Stomach (tissue), 8 donors: ENCODE measurements at regions not wholly inside any gene's neighbourhood (a gene's known extent, or its start where the extent isn't known, plus 50 kb on each side); places are given as distances from the start of the nearest gene placed in this dataset.

Source experiments
- DNase-seq, 2 donors: peaks; one replicate each; pipeline versions ENCODE4 v3.0.0 to v3.0.0-alpha.2; 2013 to 2019
- H3K27ac ChIP-seq, 5 donors: fragments of 200-600 bp in 4 of 5; sonication (generic) in 4 of 5; one replicate each; pipeline ENCODE4 v1.5.1; 2013 to 2019; ENCODE audit warnings: mild to moderate bottlenecking in 1 of 5, moderate library complexity in 1 of 5
- H3K27me3 ChIP-seq, 3 donors: fragments of 200-600 bp; sonication (generic); one replicate each; pipeline ENCODE4 v1.5.1; 2017 to 2019; ENCODE audit warnings: mixed run types in 1 of 3
- H3K36me3 ChIP-seq, 4 donors: fragments of 200-600 bp; sonication (generic); 1 replicate in 3 of 4; 2 replicates in 1 of 4; pipeline ENCODE4 v1.5.1; 2016 to 2019
- H3K4me1 ChIP-seq, 4 donors: fragments of 200-600 bp; sonication (generic); one replicate each; pipeline ENCODE4 v1.5.1; 2016 to 2019
- H3K4me3 ChIP-seq, 4 donors: fragments of 200-600 bp; sonication (generic) in 3 of 4; one replicate each; pipeline ENCODE4 v1.5.1; 2016 to 2019; ENCODE audit warnings: mild to moderate bottlenecking in 1 of 4
- H3K9me3 ChIP-seq, 4 donors: fragments of 200-600 bp; sonication (generic); one replicate each; pipeline ENCODE4 v1.5.1; 2016 to 2019
- EP300 ChIP-seq: sonication (generic); formaldehyde crosslinking; IDR thresholded peaks from one replicate; pipeline ENCODE4 v1.6.1; 2017; ENCODE audit warnings: antibody characterized with exemption
- POLR2A ChIP-seq, 4 donors: fragments of 450-650 bp; IDR thresholded peaks; one replicate each; pipeline ENCODE4 v1.6.1; 2016; ENCODE audit warnings: antibody characterized with exemption in 4 of 4, control low read depth in 2 of 4, mild to moderate bottlenecking in 1 of 4, moderate library complexity in 1 of 4
- POLR2AphosphoS5 ChIP-seq, 3 donors: sonication (generic); formaldehyde crosslinking; IDR thresholded peaks; one replicate each; pipeline ENCODE4 v1.6.1; 2016; ENCODE audit warnings: antibody characterized with exemption in 3 of 3
- WGBS, 5 donors: extraction: QIAGEN DNeasy Blood & Tissue Kit in 3 of 5; methylation state at CpG; one replicate each; pipeline versions ENCODE4 v1.1.5 to v1.1.7; 2013 to 2018; 5-methylcytosine and 5-hydroxymethylcytosine counted together
- intact Hi-C: fragments of 100-400 bp; cut with DNase I; formaldehyde crosslinking; loops from one replicate; pipeline ENCODE4 v1.15.1; 2023; ENCODE audit warnings: low total_unique reads
- TF ChIP-seq, protein P1 (sequence below), 7 experiments: fragments of 450-650 bp in 4 of 7; fragments of 200-600 bp in 3 of 7; sonication (generic) in 3 of 7; IDR thresholded peaks; one replicate each; pipeline ENCODE4 v1.5.1; 2016 to 2019; ENCODE audit warnings: antibody characterized with exemption in 7 of 7, control low read depth in 2 of 7, mild to moderate bottlenecking in 1 of 7
- donor health status: healthy with polysubstance abuse.
- donor health status: Bipolar disorder and iron deficiency.
- donor health status: healthy.

DNA sequence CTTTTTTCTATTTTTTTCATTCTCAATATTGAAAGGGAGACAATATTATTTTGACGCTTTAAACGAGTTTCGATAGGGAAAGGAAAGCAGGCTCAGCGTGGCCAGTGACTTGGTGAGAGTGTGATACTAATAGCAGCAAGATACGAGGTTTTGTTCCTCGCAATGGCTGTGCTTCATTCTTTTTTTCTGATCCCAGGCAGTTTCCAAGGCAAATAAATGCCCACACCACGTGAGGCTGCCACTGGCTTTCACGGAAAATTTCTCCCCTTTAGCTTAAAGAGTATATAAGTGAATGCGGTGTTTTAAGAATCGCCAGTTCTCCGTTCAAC, 196.4 kb upstream of the ZNF184 start:
- no peak overlapping the region for H3K27ac ChIP-seq
- intact Hi-C loops = no loop called here
- peak overlapping the region in 1 of 4 donors; percentile 7 for H3K4me3 ChIP-seq
- peaks cover 11 to 96% (median 77%) of the 10 kb centered on the region in 3 donors for H3K27me3 ChIP-seq
- H3K4me1 ChIP-seq = peaks cover 0 to 33% (median 16%) of the 10 kb centered on the region in 4 donors
- TF ChIP-seq POLR2AphosphoS5 (IDR thresholded peaks at IDR 0.05) (no peak), EP300 (no peak), POLR2A (IDR thresholded peaks at IDR 0.05) (no peak)
- TF ChIP-seq, protein P1, sequence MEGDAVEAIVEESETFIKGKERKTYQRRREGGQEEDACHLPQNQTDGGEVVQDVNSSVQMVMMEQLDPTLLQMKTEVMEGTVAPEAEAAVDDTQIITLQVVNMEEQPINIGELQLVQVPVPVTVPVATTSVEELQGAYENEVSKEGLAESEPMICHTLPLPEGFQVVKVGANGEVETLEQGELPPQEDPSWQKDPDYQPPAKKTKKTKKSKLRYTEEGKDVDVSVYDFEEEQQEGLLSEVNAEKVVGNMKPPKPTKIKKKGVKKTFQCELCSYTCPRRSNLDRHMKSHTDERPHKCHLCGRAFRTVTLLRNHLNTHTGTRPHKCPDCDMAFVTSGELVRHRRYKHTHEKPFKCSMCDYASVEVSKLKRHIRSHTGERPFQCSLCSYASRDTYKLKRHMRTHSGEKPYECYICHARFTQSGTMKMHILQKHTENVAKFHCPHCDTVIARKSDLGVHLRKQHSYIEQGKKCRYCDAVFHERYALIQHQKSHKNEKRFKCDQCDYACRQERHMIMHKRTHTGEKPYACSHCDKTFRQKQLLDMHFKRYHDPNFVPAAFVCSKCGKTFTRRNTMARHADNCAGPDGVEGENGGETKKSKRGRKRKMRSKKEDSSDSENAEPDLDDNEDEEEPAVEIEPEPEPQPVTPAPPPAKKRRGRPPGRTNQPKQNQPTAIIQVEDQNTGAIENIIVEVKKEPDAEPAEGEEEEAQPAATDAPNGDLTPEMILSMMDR (IDR thresholded peaks at IDR 0.05) = no peak
- no peaks in the 10 kb centered on the region for H3K36me3 ChIP-seq
- 9 to 19% (median 16%) methylated on average over 11 of the region's 11 CpGs for WGBS, 5 donors
- H3K9me3 ChIP-seq = peaks cover 0 to 26% (median 4%) of the 10 kb centered on the region in 4 donors
- peak in 1 of 2 donors; percentile 28 for DNase-seq

DNA sequence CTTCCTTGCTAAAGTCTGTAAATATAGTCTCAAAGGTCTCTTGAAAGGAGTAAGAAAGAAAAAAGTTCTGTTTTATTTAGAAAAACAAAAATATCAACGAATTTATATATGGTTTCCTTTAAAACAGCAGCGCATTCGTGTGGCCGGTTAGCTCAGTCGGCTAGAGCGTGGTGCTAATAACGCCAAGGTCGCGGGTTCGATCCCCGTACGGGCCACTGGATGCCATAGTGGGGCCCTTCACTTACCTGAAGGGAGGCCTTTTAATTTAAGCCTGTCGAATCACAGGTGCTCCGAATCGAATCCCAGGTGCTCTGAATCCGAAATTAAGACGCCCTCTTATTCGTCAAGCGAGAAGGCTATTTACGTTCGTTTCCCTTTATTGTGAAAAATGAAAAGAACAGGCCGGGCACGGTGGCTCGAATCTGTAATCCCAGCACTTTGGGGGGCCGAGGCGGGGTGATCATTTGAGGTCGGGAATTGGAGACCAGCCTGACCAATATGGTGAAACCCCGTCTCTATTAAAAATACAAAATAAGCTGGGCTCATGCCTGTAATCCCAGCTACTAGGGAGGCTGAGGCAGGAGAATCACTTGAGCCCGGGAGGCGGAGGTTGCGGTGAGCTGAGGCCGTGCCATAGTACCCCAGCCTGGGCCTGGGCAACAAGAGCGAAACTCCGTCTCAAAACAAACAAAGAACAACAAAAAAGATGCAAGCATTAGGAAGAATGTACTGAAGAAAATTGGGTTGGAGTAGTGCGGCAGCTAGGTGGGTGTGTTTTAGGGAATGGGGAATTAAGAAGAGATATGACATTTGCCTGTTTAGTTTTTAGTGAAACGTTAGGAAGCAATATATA, 195.8 kb upstream of the ZNF184 start:
- intact Hi-C loops = no loop called here
- TF ChIP-seq EP300 (no peak), POLR2AphosphoS5 (IDR thresholded peaks at IDR 0.05) (no peak), POLR2A (IDR thresholded peaks at IDR 0.05) (no peak)
- TF ChIP-seq, protein P1 (IDR thresholded peaks at IDR 0.05) = no peak
- Histone ChIP-seq H3K27ac (no peak overlapping the region), H3K27me3 (peaks cover 11 to 90% (median 73%) of the 10 kb centered on the region in 3 donors), H3K4me1 (peaks cover 0 to 33% (median 16%) of the 10 kb centered on the region in 4 donors), H3K4me3 (peak overlapping the region in 2 of 4 donors; percentile 5 to 7), H3K9me3 (peaks cover 0 to 26% (median 4%) of the 10 kb centered on the region in 4 donors), H3K36me3 (no peaks in the 10 kb centered on the region)
- 6 to 10% (median 9%) methylated on average over 36 of the region's 36 CpGs for WGBS, 5 donors
- peak in 1 of 2 donors; percentile 61 for DNase-seq

DNA sequence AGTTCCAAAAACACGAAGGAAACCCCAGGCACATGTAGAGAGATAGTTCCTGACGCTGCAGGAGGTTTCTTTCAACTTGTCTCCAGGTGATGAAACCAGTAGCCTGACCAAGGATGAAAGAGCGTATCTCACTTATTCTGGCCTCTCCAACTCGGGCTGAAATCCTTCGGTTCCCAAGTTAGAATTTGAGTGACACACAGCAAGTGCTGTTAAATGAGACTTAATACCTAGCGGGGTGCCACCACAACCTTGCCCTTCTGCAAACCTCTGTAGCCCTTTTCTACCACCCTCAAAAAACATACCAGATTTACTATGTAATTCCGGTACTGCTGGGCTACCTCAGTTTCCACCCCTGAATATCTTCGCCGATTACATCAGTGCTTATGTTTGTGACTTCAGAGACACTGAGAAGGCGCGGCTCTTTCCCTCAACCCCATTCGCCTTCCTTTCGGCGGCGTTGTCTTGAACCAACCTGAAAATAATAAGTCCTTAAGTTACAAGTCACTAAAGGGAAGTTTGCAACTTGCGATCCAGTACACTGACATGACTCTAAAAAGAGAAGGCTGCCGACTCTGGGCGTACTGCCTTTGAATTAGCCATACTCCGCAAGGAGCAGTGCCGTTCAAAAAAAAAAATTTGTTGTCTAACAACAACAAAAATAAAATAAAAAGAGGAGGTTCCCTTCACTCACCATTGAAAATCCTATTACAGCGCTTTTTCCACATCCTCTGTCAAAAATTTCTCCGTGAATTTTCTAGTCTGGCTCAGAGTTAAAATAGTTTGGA, 194.9 kb upstream of the ZNF184 start:
- intact Hi-C loops = no loop called here
- no peak for TF ChIP-seq POLR2AphosphoS5 (IDR thresholded peaks at IDR 0.05)
- no peak for TF ChIP-seq EP300
- TF ChIP-seq POLR2A (IDR thresholded peaks at IDR 0.05) = no peak
- TF ChIP-seq, protein P1 (IDR thresholded peaks at IDR 0.05) = no peak
- peaks cover 0 to 26% (median 7%) of the 10 kb centered on the region in 4 donors for H3K9me3 ChIP-seq
- H3K4me3 ChIP-seq = no peak overlapping the region
- no peak overlapping the region for H3K27ac ChIP-seq
- H3K27me3 ChIP-seq = peaks cover 10 to 89% (median 66%) of the 10 kb centered on the region in 3 donors
- no peaks in the 10 kb centered on the region for H3K36me3 ChIP-seq
- H3K4me1 ChIP-seq = peaks cover 0 to 33% (median 16%) of the 10 kb centered on the region in 4 donors
- WGBS, 5 donors = 6 to 9% (median 9%) methylated on average over 22 of the region's 22 CpGs
- peak in 1 of 2 donors; percentile 26 for DNase-seq

DNA sequence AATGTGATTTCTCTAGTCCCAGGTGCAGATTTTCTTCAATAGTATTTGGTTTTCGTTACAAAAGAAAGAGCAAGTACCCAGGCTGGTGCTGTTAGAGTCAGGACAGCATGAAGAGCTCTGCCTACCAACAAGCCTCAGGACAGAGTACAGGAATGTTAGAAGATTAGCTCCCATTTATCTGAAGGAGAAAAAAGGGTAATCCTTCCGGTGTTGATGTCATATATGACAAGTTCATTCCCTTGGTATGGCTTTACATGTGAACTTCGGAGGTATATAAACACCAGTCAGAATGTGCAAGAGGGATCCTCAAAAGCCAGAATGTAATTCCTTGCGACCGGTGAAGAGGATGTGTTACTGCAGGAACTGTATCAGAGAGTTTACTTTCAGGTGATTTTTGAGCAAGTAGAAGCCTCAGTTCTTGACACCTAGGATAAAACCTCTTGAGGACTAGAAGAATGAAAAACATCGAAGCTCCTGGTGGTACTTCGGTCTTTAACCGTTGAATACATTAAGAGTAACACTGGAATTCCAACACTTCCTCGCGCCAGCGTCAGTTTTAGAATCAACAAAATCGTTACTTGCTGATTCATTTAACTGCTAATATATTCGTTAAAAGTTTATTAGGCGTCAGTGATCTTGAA, 194.2 kb upstream of the ZNF184 start:
- Histone ChIP-seq H3K27ac (no peak overlapping the region), H3K4me3 (no peak overlapping the region), H3K4me1 (peaks cover 0 to 29% (median 13%) of the 10 kb centered on the region in 4 donors), H3K9me3 (peaks cover 0 to 24% (median 7%) of the 10 kb centered on the region in 4 donors), H3K36me3 (no peaks in the 10 kb centered on the region), H3K27me3 (peaks cover 8 to 89% (median 59%) of the 10 kb centered on the region in 3 donors)
- TF ChIP-seq POLR2A (IDR thresholded peaks at IDR 0.05) = no peak
- TF ChIP-seq POLR2AphosphoS5 (IDR thresholded peaks at IDR 0.05) = no peak
- no peak for DNase-seq
- intact Hi-C loops = no loop called here
- WGBS, 5 donors = 9 to 12% (median 10%) methylated on average over 14 of the region's 14 CpGs
